ENCODE measurements at regions not wholly inside any gene's neighbourhood (a gene's known extent, or its start where the extent isn't known, plus 50 kb on each side); places are given as distances from the start of the nearest gene placed in this dataset.
"Not testable (repeated sequence)": the region's sequence is repeated elsewhere in the genome, so short reads cannot be mapped to it uniquely, and the experiment has no call there.

DNA sequence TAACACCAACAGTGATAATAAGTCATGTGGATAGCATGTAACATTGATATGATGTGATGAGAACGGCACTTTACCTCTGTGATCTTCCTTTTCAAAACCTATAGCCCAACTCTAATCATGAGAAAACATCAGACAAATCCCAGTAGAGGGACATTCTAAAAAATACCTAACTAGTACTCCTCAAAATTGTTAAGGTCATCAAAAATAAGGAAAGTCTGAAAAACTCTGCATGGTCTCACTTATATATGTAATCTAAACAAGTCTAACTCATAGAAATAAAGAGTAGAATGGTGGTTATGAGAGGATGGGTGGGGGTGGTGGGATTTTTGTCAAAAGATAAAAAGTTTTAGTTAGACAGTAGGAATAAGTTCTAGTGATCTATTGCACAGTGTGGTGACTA, 243.9 kb upstream of the GRIA3 start:
- Histone ChIP-seq H3K9me3 (ENCODE audit: control insufficient read depth, low read depth, low read length) (peaks cover 15% of the 10 kb centered on the region), H3K9ac (ENCODE audit: low read length) (no peak overlapping the region), H3K4me1 (ENCODE audit: control insufficient read depth, low read depth, low read length) (no peaks in the 10 kb centered on the region), H3K4me3 (ENCODE audit: low read length) (no peak overlapping the region), H3K36me3 (ENCODE audit: control insufficient read depth, low read depth, low read length) (no peaks in the 10 kb centered on the region), H3K27ac (ENCODE audit: low read length) (no peak overlapping the region), H3K27me3 (ENCODE audit: control insufficient read depth, insufficient read depth, low read length) (no peaks in the 10 kb centered on the region)

DNA sequence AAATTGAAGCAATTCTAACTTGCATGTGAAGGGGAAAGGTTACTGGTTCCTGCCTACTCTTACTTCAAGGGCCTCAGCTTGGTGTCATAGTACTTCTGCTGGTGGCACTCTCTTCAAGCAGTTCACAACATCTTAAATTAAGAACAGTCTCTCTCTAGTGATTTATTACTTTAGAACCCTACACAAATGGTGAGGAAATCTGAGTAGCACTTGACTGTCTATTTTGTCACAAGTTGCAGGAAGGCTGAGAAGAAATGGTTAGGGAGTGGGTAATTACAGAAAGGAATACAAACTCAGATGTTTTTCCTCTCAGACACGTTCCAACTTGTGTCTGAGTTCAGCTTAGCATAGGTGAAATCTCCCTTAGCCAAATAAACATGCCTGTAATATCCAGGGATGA, 242.3 kb upstream of the GRIA3 start:
- H3K9me3 ChIP-seq (ENCODE audit: control insufficient read depth, low read depth, low read length), result peaks cover 13% of the 10 kb centered on the region
- no peaks in the 10 kb centered on the region for H3K27me3 ChIP-seq (ENCODE audit: control insufficient read depth, insufficient read depth, low read length)
- H3K9ac ChIP-seq (ENCODE audit: low read length), result no peak overlapping the region
- H3K4me1 ChIP-seq (ENCODE audit: control insufficient read depth, low read depth, low read length), result no peaks in the 10 kb centered on the region
- H3K36me3 ChIP-seq (ENCODE audit: control insufficient read depth, low read depth, low read length), result no peaks in the 10 kb centered on the region
- H3K4me3 ChIP-seq (ENCODE audit: low read length), result no peak overlapping the region
- no peak overlapping the region for H3K27ac ChIP-seq (ENCODE audit: low read length)

GRCh38 chrX:122943918-122944317, 240.2 kb upstream of the GRIA3 start:
- Histone ChIP-seq H3K27me3 (ENCODE audit: control insufficient read depth, insufficient read depth, low read length) (no peaks in the 10 kb centered on the region), H3K4me1 (ENCODE audit: control insufficient read depth, low read depth, low read length) (no peaks in the 10 kb centered on the region), H3K27ac (ENCODE audit: low read length) (no peak overlapping the region), H3K9ac (ENCODE audit: low read length) (no peak overlapping the region), H3K4me3 (ENCODE audit: low read length) (no peak overlapping the region), H3K9me3 (ENCODE audit: control insufficient read depth, low read depth, low read length) (peaks cover 6% of the 10 kb centered on the region), H3K36me3 (ENCODE audit: control insufficient read depth, low read depth, low read length) (no peaks in the 10 kb centered on the region)

DNA sequence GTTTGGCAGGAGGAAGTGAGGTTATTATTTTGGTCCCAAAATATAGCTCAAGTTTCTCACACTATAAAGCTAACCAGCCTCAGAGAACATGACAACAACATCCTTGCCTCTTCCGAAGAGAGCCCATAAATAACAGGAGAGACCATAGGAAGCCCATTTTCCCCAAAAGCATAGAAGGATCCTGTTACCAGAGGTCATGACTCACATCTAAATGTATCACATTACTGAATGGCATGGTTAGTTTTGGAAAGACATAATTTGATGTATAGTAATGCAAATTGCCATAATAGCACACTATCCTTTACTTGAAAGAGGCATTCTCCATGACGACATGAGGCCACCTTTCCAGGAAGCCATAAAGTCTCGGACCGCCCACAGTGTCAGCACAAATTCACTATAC, 238.8 kb upstream of the GRIA3 start:
- Histone ChIP-seq H3K9ac (ENCODE audit: low read length) (no peak overlapping the region), H3K4me3 (ENCODE audit: low read length) (no peak overlapping the region), H3K36me3 (ENCODE audit: control insufficient read depth, low read depth, low read length) (no peaks in the 10 kb centered on the region), H3K9me3 (ENCODE audit: control insufficient read depth, low read depth, low read length) (peaks cover 5% of the 10 kb centered on the region), H3K4me1 (ENCODE audit: control insufficient read depth, low read depth, low read length) (no peaks in the 10 kb centered on the region), H3K27me3 (ENCODE audit: control insufficient read depth, insufficient read depth, low read length) (no peaks in the 10 kb centered on the region), H3K27ac (ENCODE audit: low read length) (no peak overlapping the region)

- Histone ChIP-seq H3K36me3 (ENCODE audit: control insufficient read depth, low read depth, low read length) (no peaks in the 10 kb centered on the region), H3K27ac (ENCODE audit: low read length) (no peak overlapping the region), H3K27me3 (ENCODE audit: control insufficient read depth, insufficient read depth, low read length) (no peaks in the 10 kb centered on the region), H3K9me3 (ENCODE audit: control insufficient read depth, low read depth, low read length) (peaks cover 21% of the 10 kb centered on the region), H3K4me1 (ENCODE audit: control insufficient read depth, low read depth, low read length) (no peaks in the 10 kb centered on the region), H3K9ac (ENCODE audit: low read length) (no peak overlapping the region), H3K4me3 (ENCODE audit: low read length) (no peak overlapping the region)
These were observed 211.5 kb upstream of the GRIA3 start for GRCh38 chrX:122972604-122973003.

DNA sequence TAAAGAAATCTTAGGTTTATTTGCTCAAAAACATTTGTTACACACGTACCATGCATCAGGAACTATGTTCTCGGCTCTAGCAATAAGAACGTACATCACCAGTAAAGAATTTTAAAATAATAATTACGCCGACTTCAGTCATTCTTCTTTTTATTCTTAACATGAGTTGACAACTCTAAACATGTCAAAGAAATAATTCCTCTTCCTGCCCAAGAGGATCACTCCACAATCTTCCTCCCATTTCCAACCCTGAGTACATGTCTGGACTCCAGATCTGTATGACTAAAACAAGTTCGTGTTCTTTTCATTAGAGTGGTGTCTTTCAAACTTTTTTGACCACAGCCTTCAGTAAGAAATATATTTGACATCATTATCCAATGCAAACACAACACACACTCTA, 201.6 kb upstream of the GRIA3 start:
- no peaks in the 10 kb centered on the region for H3K4me1 ChIP-seq (ENCODE audit: control insufficient read depth, low read depth, low read length)
- H3K36me3 ChIP-seq (ENCODE audit: control insufficient read depth, low read depth, low read length), result no peaks in the 10 kb centered on the region
- no peak overlapping the region for H3K27ac ChIP-seq (ENCODE audit: low read length)
- peaks cover 22% of the 10 kb centered on the region for H3K9me3 ChIP-seq (ENCODE audit: control insufficient read depth, low read depth, low read length)
- H3K27me3 ChIP-seq (ENCODE audit: control insufficient read depth, insufficient read depth, low read length), result no peaks in the 10 kb centered on the region
- no peak overlapping the region for H3K9ac ChIP-seq (ENCODE audit: low read length)
- H3K4me3 ChIP-seq (ENCODE audit: low read length), result no peak overlapping the region

- H3K27ac ChIP-seq (ENCODE audit: low read length); H3K9ac ChIP-seq (ENCODE audit: low read length); H3K4me3 ChIP-seq (ENCODE audit: low read length); H3K36me3 ChIP-seq (ENCODE audit: control insufficient read depth, low read depth, low read length); H3K27me3 ChIP-seq (ENCODE audit: control insufficient read depth, insufficient read depth, low read length); H3K4me1 ChIP-seq (ENCODE audit: control insufficient read depth, low read depth, low read length); H3K9me3 ChIP-seq (ENCODE audit: control insufficient read depth, low read depth, low read length): not testable (repeated sequence)
These were observed 181.2 kb upstream of the GRIA3 start for GRCh38 chrX:123002844-123003243.

DNA sequence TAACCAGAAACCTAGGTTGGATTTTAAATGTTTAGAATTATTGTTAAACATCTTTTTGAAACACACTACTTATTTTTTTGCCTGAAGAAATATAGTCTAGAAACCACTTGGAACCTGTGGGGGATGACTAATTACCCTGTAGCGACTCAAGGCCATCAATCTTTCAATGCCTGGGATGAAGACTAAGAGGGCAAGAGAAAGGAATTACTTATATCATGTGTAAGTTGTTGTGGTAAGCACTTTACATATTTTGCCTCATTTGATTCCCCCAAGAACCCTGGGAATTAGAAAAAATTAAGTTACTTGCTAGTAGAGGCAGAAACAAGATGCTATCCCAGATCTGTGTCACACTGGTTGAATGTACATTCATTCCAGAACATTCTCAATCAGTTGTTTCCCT, 170.9 kb upstream of the GRIA3 start:
- no peak overlapping the region for H3K27ac ChIP-seq (ENCODE audit: low read length)
- H3K9ac ChIP-seq (ENCODE audit: low read length), result no peak overlapping the region
- H3K36me3 ChIP-seq (ENCODE audit: control insufficient read depth, low read depth, low read length), result no peaks in the 10 kb centered on the region
- no peak overlapping the region for H3K4me3 ChIP-seq (ENCODE audit: low read length)
- H3K27me3 ChIP-seq (ENCODE audit: control insufficient read depth, insufficient read depth, low read length), result no peaks in the 10 kb centered on the region
- peaks cover 4% of the 10 kb centered on the region for H3K9me3 ChIP-seq (ENCODE audit: control insufficient read depth, low read depth, low read length)
- H3K4me1 ChIP-seq (ENCODE audit: control insufficient read depth, low read depth, low read length), result no peaks in the 10 kb centered on the region

- Histone ChIP-seq H3K9ac (ENCODE audit: low read length) (no peak overlapping the region), H3K9me3 (ENCODE audit: control insufficient read depth, low read depth, low read length) (peaks cover 26% of the 10 kb centered on the region), H3K27me3 (ENCODE audit: control insufficient read depth, insufficient read depth, low read length) (no peaks in the 10 kb centered on the region), H3K27ac (ENCODE audit: low read length) (no peak overlapping the region), H3K4me1 (ENCODE audit: control insufficient read depth, low read depth, low read length) (no peaks in the 10 kb centered on the region), H3K4me3 (ENCODE audit: low read length) (no peak overlapping the region), H3K36me3 (ENCODE audit: control insufficient read depth, low read depth, low read length) (no peaks in the 10 kb centered on the region)
These were observed 147.7 kb upstream of the GRIA3 start for GRCh38 chrX:123036401-123036800.

GRCh38 chrX:123049071-123049625, 134.9 kb upstream of the GRIA3 start:
- Histone ChIP-seq H3K9me3 (ENCODE audit: control insufficient read depth, low read depth, low read length) (no peaks in the 10 kb centered on the region), H3K27me3 (ENCODE audit: control insufficient read depth, insufficient read depth, low read length) (no peaks in the 10 kb centered on the region), H3K4me3 (ENCODE audit: low read length) (no peak overlapping the region), H3K4me1 (ENCODE audit: control insufficient read depth, low read depth, low read length) (no peaks in the 10 kb centered on the region), H3K9ac (ENCODE audit: low read length) (no peak overlapping the region), H3K27ac (ENCODE audit: low read length) (no peak overlapping the region), H3K36me3 (ENCODE audit: control insufficient read depth, low read depth, low read length) (no peaks in the 10 kb centered on the region)

- Histone ChIP-seq H3K27me3 (ENCODE audit: control insufficient read depth, insufficient read depth, low read length) (no peaks in the 10 kb centered on the region), H3K4me3 (ENCODE audit: low read length) (no peak overlapping the region), H3K4me1 (ENCODE audit: control insufficient read depth, low read depth, low read length) (no peaks in the 10 kb centered on the region), H3K27ac (ENCODE audit: low read length) (no peak overlapping the region), H3K36me3 (ENCODE audit: control insufficient read depth, low read depth, low read length) (no peaks in the 10 kb centered on the region), H3K9ac (ENCODE audit: low read length) (no peak overlapping the region), H3K9me3 (ENCODE audit: control insufficient read depth, low read depth, low read length) (no peaks in the 10 kb centered on the region)
These were observed 123.1 kb upstream of the GRIA3 start for GRCh38 chrX:123060986-123061385.

GRCh38 chrX:123064053-123064452, 120.0 kb upstream of the GRIA3 start:
- Histone ChIP-seq H3K4me3 (ENCODE audit: low read length) (no peak overlapping the region), H3K27me3 (ENCODE audit: control insufficient read depth, insufficient read depth, low read length) (no peaks in the 10 kb centered on the region), H3K9me3 (ENCODE audit: control insufficient read depth, low read depth, low read length) (peaks cover 2% of the 10 kb centered on the region), H3K36me3 (ENCODE audit: control insufficient read depth, low read depth, low read length) (no peaks in the 10 kb centered on the region), H3K27ac (ENCODE audit: low read length) (no peak overlapping the region), H3K9ac (ENCODE audit: low read length) (no peak overlapping the region), H3K4me1 (ENCODE audit: control insufficient read depth, low read depth, low read length) (no peaks in the 10 kb centered on the region)
